PC-3 (cell line): ENCODE measurements at regions not wholly inside any gene's neighbourhood (a gene's known extent, or its start where the extent isn't known, plus 50 kb on each side); places are given as distances from the start of the nearest gene placed in this dataset.

ENCODE experiments used
- EZH2 ChIP-seq: fragments of 300-600 bp; sonication (generic); IDR thresholded peaks from one replicate; pipeline ENCODE4 v1.6.1; 2017; ENCODE audit warnings: antibody characterized with exemption, mild to moderate bottlenecking, low read length; ENCODE audit not compliant: unreplicated experiment
- EZH2phosphoT487 ChIP-seq: fragments of 300-600 bp; sonication (generic); IDR thresholded peaks from 2 replicates; pipeline ENCODE4 v1.6.1; 2018; ENCODE audit warnings: mild to moderate bottlenecking, antibody characterized with exemption, low read length, borderline replicate concordance
- TF ChIP-seq, protein P1 (sequence below): fragments of 300-600 bp; sonication (generic); conservative IDR thresholded peaks from 2 replicates; pipeline ENCODE4 v1.5.1; 2017; ENCODE audit warnings: antibody characterized with exemption, low read depth, mild to moderate bottlenecking, low read length

DNA sequence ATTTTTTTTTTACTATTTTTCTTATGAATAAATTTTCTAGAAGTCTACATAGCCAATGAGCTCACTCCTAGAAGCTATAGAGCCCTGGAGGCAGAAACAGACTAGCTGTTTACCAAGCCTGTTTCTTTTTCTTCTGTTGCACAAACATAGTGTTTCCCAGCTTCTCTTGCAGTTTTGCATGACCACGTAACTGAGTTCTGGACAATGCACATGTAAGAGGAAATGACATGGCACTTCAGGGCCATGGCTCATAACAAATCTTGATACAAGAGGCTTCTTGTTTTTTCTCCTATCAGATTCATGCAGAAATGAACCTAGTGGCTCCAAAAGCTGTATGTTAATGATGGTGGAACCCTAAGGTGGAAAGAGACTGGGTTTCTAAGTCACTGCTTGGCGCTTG is 127.4 kb downstream of the ZNF330 start:
- TF ChIP-seq, protein P1, sequence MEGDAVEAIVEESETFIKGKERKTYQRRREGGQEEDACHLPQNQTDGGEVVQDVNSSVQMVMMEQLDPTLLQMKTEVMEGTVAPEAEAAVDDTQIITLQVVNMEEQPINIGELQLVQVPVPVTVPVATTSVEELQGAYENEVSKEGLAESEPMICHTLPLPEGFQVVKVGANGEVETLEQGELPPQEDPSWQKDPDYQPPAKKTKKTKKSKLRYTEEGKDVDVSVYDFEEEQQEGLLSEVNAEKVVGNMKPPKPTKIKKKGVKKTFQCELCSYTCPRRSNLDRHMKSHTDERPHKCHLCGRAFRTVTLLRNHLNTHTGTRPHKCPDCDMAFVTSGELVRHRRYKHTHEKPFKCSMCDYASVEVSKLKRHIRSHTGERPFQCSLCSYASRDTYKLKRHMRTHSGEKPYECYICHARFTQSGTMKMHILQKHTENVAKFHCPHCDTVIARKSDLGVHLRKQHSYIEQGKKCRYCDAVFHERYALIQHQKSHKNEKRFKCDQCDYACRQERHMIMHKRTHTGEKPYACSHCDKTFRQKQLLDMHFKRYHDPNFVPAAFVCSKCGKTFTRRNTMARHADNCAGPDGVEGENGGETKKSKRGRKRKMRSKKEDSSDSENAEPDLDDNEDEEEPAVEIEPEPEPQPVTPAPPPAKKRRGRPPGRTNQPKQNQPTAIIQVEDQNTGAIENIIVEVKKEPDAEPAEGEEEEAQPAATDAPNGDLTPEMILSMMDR = no peak
- TF ChIP-seq EZH2phosphoT487 = no peak
- no peak for TF ChIP-seq EZH2
